GDM1 (cell line): ENCODE measurements at regions not wholly inside any gene's neighbourhood (a gene's known extent, or its start where the extent isn't known, plus 50 kb on each side); places are given as distances from the start of the nearest gene placed in this dataset.
"Not testable (repeated sequence)": the region's sequence is repeated elsewhere in the genome, so short reads cannot be mapped to it uniquely, and the experiment has no call there.

Experiments
- DNase-seq: peaks from one replicate; lab custom pipeline; 2025; lab: John Stamatoyannopoulos, UW

DNA sequence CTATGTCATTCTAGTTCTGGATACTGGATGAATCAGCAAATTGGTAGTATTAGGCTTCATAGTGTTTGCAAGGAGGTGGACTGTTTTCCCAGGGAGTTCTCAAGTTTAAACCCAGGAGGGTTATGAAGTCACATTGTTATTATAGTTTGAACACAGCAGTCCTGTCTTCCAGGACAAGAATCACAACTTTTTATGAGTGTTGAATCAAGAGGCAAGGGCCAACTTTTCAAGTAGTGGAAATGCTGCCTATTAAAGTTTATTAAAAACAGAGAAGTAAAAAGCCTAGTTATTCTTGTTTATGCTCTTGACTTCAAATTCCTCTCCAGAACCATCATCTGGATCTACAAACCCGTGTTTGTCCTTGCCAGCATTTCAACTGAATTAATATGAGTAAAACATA is 86.3 kb upstream of the GOT2 start:
- no peak for DNase-seq

GRCh38 chr16:58815181-58815888 is 81.2 kb upstream of the GOT2 start:
- DNase-seq: no peak

GRCh38 chr16:58814348-58814801 is 80.3 kb upstream of the GOT2 start:
- DNase-seq: no peak

DNA sequence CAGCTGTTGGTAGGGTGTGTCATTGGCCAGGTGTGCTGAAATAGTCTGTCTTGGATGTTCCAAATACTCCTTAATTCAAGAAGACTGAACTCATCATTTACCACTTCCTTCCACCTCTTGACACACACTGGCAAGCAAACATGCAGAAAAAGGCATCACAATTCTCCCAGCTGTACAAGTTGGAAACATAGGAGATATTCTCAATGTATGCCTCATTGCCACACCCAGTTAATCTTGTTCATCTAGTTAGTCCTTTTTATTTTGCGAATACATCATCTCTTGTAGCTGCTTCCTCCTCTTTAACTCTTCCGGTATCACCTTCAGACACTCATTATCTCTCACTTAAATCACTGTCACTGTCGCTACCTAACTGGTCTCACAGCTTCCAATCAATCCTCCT is 75.1 kb upstream of the GOT2 start:
- no peak for DNase-seq

- no peak for DNase-seq
These were observed 73.2 kb upstream of the GOT2 start for GRCh38 chr16:58807276-58807675.

GRCh38 chr16:58801838-58802237 is 67.7 kb upstream of the GOT2 start:
- no peak for DNase-seq

DNA sequence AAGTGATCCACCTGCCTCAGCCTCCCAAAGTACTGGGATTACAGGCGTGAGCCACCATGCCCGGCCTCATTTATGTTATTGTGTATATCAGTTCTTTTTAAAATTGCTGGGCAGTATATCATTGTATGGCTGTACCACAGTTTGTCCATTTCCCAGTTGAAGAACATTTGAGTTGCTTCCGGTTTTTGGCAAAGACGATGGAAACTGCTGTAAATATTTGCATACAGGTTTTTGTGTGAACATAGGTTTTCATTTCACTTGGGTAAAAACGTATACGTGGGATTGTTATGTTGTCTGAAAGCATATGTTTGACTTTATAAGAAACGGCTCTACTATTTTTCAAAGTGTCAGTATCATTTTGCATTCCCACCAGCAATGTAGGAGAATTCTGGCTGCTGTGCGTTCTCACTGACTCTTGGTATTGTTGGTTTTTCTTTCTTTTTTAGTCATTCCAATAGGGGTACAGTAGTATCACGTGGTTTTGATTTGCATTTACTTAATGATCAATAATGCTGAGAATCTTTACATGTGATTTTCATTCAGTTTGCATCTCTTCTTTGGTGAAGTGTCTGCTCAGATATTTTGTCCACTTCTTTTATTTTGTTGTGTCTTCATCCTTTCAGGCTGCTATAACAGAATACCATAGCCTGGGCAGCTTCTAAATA is 63.2 kb upstream of the GOT2 start:
- DNase-seq: no peak

DNA sequence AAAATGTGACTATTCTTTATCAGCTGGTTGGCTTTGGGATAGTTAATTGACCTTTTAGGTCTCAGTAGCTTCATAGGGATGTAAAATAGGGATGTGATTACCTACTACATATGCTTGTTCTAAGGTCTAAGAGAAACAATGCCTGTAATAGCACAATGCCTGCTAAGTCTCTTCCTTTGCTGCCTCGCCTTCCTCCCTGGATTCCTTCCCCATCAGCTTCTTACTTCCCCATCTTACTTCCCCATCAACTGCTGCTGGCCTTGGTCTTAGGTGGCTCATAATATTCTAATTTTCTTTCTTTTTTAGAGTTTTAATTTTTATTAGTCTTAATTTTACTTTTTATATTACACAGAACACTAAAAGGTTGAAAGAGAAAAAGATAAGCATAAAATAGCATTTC is 59.2 kb upstream of the GOT2 start:
- no peak for DNase-seq

- DNase-seq: no peak
These were observed 58.1 kb upstream of the GOT2 start for GRCh38 chr16:58792188-58792587.

GRCh38 chr16:58790816-58791557 is 56.9 kb upstream of the GOT2 start:
- not testable (repeated sequence) for DNase-seq

DNA sequence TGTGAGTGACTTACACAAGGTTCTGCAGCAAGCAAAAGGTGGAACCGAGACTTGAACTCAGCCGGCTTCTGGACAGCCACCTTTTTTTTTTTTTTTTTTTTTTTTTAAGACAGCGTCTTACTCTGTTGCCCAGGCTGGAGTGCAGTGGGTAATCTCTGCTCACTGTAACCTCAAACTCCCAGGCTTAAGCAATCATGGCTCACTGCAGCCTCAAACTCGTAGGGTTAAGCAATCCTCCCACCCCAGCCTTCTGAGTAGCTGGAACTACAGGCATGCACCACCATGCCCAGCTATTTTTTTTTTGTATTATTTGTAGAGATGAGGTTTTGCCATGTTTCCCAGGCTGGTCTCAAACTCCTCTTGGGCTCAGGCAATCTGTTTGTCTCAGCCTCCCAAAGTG is 55.2 kb upstream of the GOT2 start:
- no peak for DNase-seq
